ENCODE measurements at regions not wholly inside any gene's neighbourhood (a gene's known extent, or its start where the extent isn't known, plus 50 kb on each side); places are given as distances from the start of the nearest gene placed in this dataset.

GRCh38 chr15:20348291-20348899 lies 193.2 kb downstream of the GOLGA6L6 start:
- TF ChIP-seq GATA2 (CRISPR knock-in tag; IDR thresholded peaks at IDR 0.05) (no peak), NRF1 (IDR thresholded peaks at IDR 0.05; ENCODE audit: low read depth, low read length) (no peak), POLR2AphosphoS5 (IDR thresholded peaks at IDR 0.05; ENCODE audit: low read depth, low read length) (no peak), SIN3A (IDR thresholded peaks at IDR 0.05; ENCODE audit: borderline replicate concordance, low read depth, low read length) (no peak)
- TF ChIP-seq, protein P1, sequence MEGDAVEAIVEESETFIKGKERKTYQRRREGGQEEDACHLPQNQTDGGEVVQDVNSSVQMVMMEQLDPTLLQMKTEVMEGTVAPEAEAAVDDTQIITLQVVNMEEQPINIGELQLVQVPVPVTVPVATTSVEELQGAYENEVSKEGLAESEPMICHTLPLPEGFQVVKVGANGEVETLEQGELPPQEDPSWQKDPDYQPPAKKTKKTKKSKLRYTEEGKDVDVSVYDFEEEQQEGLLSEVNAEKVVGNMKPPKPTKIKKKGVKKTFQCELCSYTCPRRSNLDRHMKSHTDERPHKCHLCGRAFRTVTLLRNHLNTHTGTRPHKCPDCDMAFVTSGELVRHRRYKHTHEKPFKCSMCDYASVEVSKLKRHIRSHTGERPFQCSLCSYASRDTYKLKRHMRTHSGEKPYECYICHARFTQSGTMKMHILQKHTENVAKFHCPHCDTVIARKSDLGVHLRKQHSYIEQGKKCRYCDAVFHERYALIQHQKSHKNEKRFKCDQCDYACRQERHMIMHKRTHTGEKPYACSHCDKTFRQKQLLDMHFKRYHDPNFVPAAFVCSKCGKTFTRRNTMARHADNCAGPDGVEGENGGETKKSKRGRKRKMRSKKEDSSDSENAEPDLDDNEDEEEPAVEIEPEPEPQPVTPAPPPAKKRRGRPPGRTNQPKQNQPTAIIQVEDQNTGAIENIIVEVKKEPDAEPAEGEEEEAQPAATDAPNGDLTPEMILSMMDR (IDR thresholded peaks at IDR 0.05) = no peak
- TF ChIP-seq, protein P2, sequence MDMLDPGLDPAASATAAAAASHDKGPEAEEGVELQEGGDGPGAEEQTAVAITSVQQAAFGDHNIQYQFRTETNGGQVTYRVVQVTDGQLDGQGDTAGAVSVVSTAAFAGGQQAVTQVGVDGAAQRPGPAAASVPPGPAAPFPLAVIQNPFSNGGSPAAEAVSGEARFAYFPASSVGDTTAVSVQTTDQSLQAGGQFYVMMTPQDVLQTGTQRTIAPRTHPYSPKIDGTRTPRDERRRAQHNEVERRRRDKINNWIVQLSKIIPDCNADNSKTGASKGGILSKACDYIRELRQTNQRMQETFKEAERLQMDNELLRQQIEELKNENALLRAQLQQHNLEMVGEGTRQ (IDR thresholded peaks at IDR 0.05; ENCODE audit: borderline replicate concordance, low read depth, low read length) = no peak
